K562 (cell line): ENCODE measurements at regions not wholly inside any gene's neighbourhood (a gene's known extent, or its start where the extent isn't known, plus 50 kb on each side); places are given as distances from the start of the nearest gene placed in this dataset.
"Not testable (repeated sequence)": the region's sequence is repeated elsewhere in the genome, so short reads cannot be mapped to it uniquely, and the experiment has no call there.

Experiments used
- ATAC-seq: fragments of 200-7000 bp; cut with Tn5 transposase; 3 replicates; pipeline ENCODE4 v1.9.1; 2020; ENCODE audit warnings: moderate library complexity
- BruUV-seq: library from RNA; stranded (reverse); fragments of 400-500 nt; replicated peaks from 2 replicates; lab custom pipeline; 2021; lab: Mats Ljungman, UMichigan
- CTCF ChIA-PET: fragments of 300-600 bp; formaldehyde crosslinking; extraction: SDS; loops from one replicate; lab custom pipeline; 2021; ENCODE audit warnings: low intra/inter-chr PET ratio; lab: Yijun Ruan, JAX
- POLR2A ChIA-PET: fragments of 300-600, 350-650 bp; sonication (Branson Sonifier 250); formaldehyde crosslinking; extraction: SDS; loops from one replicate; lab custom pipeline; 2021; ENCODE audit warnings: antibody characterized with exemption, inconsistent platforms; lab: Yijun Ruan, JAX
- DNase-seq, 4 experiments: peaks; one replicate each; pipeline versions ENCODE4 v3.0.0 to v3.0.0-alpha.2; 2011 to 2018; ENCODE audit warnings: low spot score in 3 of 4, mixed read lengths in 3 of 4; ENCODE audit errors: extremely low read depth in 1 of 4
- FAIRE-seq: peaks from 2 replicates; lab custom pipeline; 2011; peaks lifted over from hg19 to GRCh38; lab: Jason Lieb, UNC
- H2AFZ ChIP-seq: 2 replicates; pipeline ENCODE4 v1.6.0; 2011; ENCODE audit warnings: low read depth, low read length, control low read depth, inconsistent platforms
- H3K27ac ChIP-seq: fragments of 200-600 bp; 3 replicates; pipeline ENCODE4 v1.8.0; 2011; ENCODE audit warnings: low read depth, mild to moderate bottlenecking, control low read depth, inconsistent platforms, low read length, moderate library complexity, mixed read lengths; ENCODE audit errors: extremely low read depth
- H3K27me3 ChIP-seq, 2 experiments: fragments of 300-600 bp in 1 of 2; 2 replicates in 1 of 2; 3 replicates in 1 of 2; pipeline versions ENCODE4 v1.6.0 to v1.8.0; 2011; ENCODE audit warnings: inconsistent platforms in 2 of 2, low read length in 2 of 2, mild to moderate bottlenecking in 1 of 2, mixed read lengths in 1 of 2, moderate library complexity in 1 of 2; ENCODE audit not compliant: control insufficient read depth in 2 of 2, insufficient read depth in 2 of 2
- H3K36me3 ChIP-seq: fragments of 300-600 bp; 3 replicates; pipeline ENCODE4 v1.8.0; 2011; ENCODE audit warnings: mild to moderate bottlenecking, low read length, inconsistent platforms; ENCODE audit not compliant: control insufficient read depth, insufficient read depth
- H3K4me1 ChIP-seq, 2 experiments: fragments of 200-600 bp in 1 of 2; replicated peaks in 1 of 2; 2 replicates in 1 of 2; 3 replicates in 1 of 2; pipeline versions ENCODE4 v1.5.1 to v1.8.0; 2011; ENCODE audit warnings: inconsistent platforms in 2 of 2, low read length in 2 of 2, mild to moderate bottlenecking in 1 of 2, mixed read lengths in 1 of 2, moderate library complexity in 1 of 2; ENCODE audit not compliant: control insufficient read depth in 2 of 2, insufficient read depth in 2 of 2
- H3K4me2 ChIP-seq: 2 replicates; pipeline ENCODE4 v1.6.1; 2011; ENCODE audit warnings: low read length, control low read depth, inconsistent platforms, mixed read lengths; ENCODE audit not compliant: insufficient read depth
- H3K4me3 ChIP-seq: fragments of 200-600 bp; sonication (generic), shearing (Covaris generic); 2 replicates; pipeline ENCODE4 v1.5.1; 2016; ENCODE audit warnings: control low read depth, inconsistent platforms
- H3K79me2 ChIP-seq: fragments of 200-600 bp; 3 replicates; pipeline ENCODE4 v1.8.0; 2011; ENCODE audit warnings: low read length, inconsistent platforms; ENCODE audit not compliant: control insufficient read depth, insufficient read depth
- H3K9ac ChIP-seq, 2 experiments: 2 replicates each; pipeline versions ENCODE4 v1.6.0 to v1.6.1; 2011; ENCODE audit warnings: low read depth in 2 of 2, low read length in 2 of 2, control low read depth in 1 of 2, inconsistent platforms in 1 of 2, mild to moderate bottlenecking in 1 of 2, mixed read lengths in 1 of 2; ENCODE audit not compliant: insufficient read depth in 1 of 2
- H3K9me1 ChIP-seq: one replicate; pipeline ENCODE4 v1.6.0; 2011; ENCODE audit warnings: inconsistent platforms, mild to moderate bottlenecking, low read length, moderate library complexity; ENCODE audit not compliant: control insufficient read depth, insufficient read depth
- H3K9me3 ChIP-seq: replicated peaks from 2 replicates; pipeline ENCODE4 v1.5.1; 2011; ENCODE audit warnings: low read depth, low read length, inconsistent platforms; ENCODE audit not compliant: control insufficient read depth, insufficient read depth
- H4K20me1 ChIP-seq: replicated peaks from 2 replicates; pipeline ENCODE4 v1.6.1; 2011; ENCODE audit warnings: low read length, inconsistent platforms, mixed read lengths; ENCODE audit not compliant: control insufficient read depth, insufficient read depth
- AFF4 ChIP-seq: sonication (generic); formaldehyde crosslinking; IDR thresholded peaks from 2 replicates; pipeline ENCODE4 v1.8.0; 2023; ENCODE audit warnings: mild to moderate bottlenecking, missing genetic modification reagents
- CREB5 ChIP-seq: fragments of 250-450 bp; sonication (Bioruptor Pico); IDR thresholded peaks from 2 replicates; pipeline ENCODE4 v1.5.0; 2020; ENCODE audit warnings: mild to moderate bottlenecking
- LCOR ChIP-seq: sonication (generic); formaldehyde crosslinking; IDR thresholded peaks from 2 replicates; pipeline ENCODE4 v1.8.0; 2022; ENCODE audit warnings: mild to moderate bottlenecking, missing genetic modification reagents
- RBFOX2 ChIP-seq: fragments of 200-400 bp; formaldehyde crosslinking; IDR thresholded peaks from 2 replicates; pipeline ENCODE4 v1.6.1; 2017; ENCODE audit warnings: low read depth, mild to moderate bottlenecking, low read length, moderate library complexity
- ZNF395 ChIP-seq: fragments of 200-800 bp; sonication (Bioruptor generic); IDR thresholded peaks from 2 replicates; pipeline ENCODE4 v1.6.1; 2017; ENCODE audit warnings: missing genetic modification characterization, missing compliant biosample characterization
- WGBS: fragments of 100-300 bp; shearing (Covaris generic); methylation state at CpG from one replicate; pipeline ENCODE4 v1.1.6; 2016; ENCODE audit warnings: low coverage, mixed read lengths; ENCODE audit not compliant: insufficient coverage; ENCODE audit errors: missing lambda C conversion rate; 5-methylcytosine and 5-hydroxymethylcytosine counted together
- in situ Hi-C: fragments of 300-500 bp; cut with MboI; formaldehyde crosslinking; loops from 4 replicates; pipeline ENCODE4 v1.15.0; 2018; ENCODE audit warnings: inconsistent platforms, mixed read lengths
- intact Hi-C: fragments of 100-400 bp; cut with micrococcal nuclease; formaldehyde crosslinking; loops from 2 replicates; pipeline ENCODE4 v1.14.2; 2022

- BruUV-seq, result no TSS peak
- Histone ChIP-seq H4K20me1 (no peaks in the 10 kb centered on the region), H3K79me2 (no peaks in the 10 kb centered on the region), H3K27me3 (no peaks in the 10 kb centered on the region), H3K36me3 (no peaks in the 10 kb centered on the region), H3K9me3 (no peaks in the 10 kb centered on the region)
- ATAC-seq, result no peak
- CTCF ChIA-PET, result no interaction called here
- TF ChIP-seq AFF4 (CRISPR knock-in tag) (no peak), CREB5 (CRISPR knock-in tag) (no peak), LCOR (no peak), ZNF395 (CRISPR knock-in tag) (no peak), RBFOX2 (no peak)
- TF ChIP-seq, all 486 proteins: peak for 0
- POLR2A ChIA-PET, result no interaction called here
- H3K4me1 ChIP-seq, result no peaks in the 10 kb centered on the region
- FAIRE-seq, result no peak
- in situ Hi-C loops (no loop called here), intact Hi-C loops (no loop called here)
- H2AFZ ChIP-seq, result no peak overlapping the region
- no peak overlapping the region for H3K4me3 ChIP-seq
- H3K9ac ChIP-seq, result no peak overlapping the region
- 13% methylated on average over 1 of the region's 1 CpG for WGBS
- no peak for DNase-seq
- no peak overlapping the region for H3K4me2 ChIP-seq
- H3K27ac ChIP-seq, result no peak overlapping the region
- no peaks in the 10 kb centered on the region for H3K9me1 ChIP-seq
These were observed 92.0 kb upstream of the EMCN start for GRCh38 chr4:100609810-100610209.

GRCh38 chr4:100608651-100609050 is 90.8 kb upstream of the EMCN start:
- H3K9me3 ChIP-seq, ATAC-seq, H4K20me1 ChIP-seq, H3K4me1 ChIP-seq, H2AFZ ChIP-seq, BruUV-seq, H3K36me3 ChIP-seq, intact Hi-C loops, H3K79me2 ChIP-seq, H3K4me3 ChIP-seq, in situ Hi-C loops, FAIRE-seq, DNase-seq, H3K27ac ChIP-seq, H3K4me2 ChIP-seq, H3K9me1 ChIP-seq, POLR2A ChIA-PET, H3K9ac ChIP-seq, H3K27me3 ChIP-seq, CTCF ChIA-PET: not testable (repeated sequence)
- WGBS, result 0% methylated on average over 4 of the region's 19 CpGs
